GM10248 (cell line): ENCODE measurements at regions not wholly inside any gene's neighbourhood (a gene's known extent, or its start where the extent isn't known, plus 50 kb on each side); places are given as distances from the start of the nearest gene placed in this dataset.

Experiments used
- CTCF ChIA-PET: fragments of 300-600 bp; sonication (Branson Sonifier 250); formaldehyde crosslinking; extraction: SDS; loops from one replicate; lab custom pipeline; 2021; ENCODE audit warnings: antibody characterized with exemption; lab: Yijun Ruan, JAX
- POLR2A ChIA-PET: fragments of 350-650 bp; sonication (Branson Sonifier 250); formaldehyde crosslinking; extraction: SDS; loops from one replicate; lab custom pipeline; 2020; ENCODE audit warnings: antibody characterized with exemption; lab: Yijun Ruan, JAX
- DNase-seq: peaks from one replicate; pipeline ENCODE4 v3.0.0; 2012; ENCODE audit errors: extremely low spot score
- CTCF ChIP-seq: IDR thresholded peaks from 2 replicates; pipeline ENCODE4 v1.5.1; 2012; ENCODE audit warnings: mild to moderate bottlenecking, low read depth; ENCODE audit errors: extremely low read depth, missing control alignments, control extremely low read depth

GRCh38 chr4:141371206-141371605, 150.5 kb downstream of the ZNF330 start:
- CTCF ChIA-PET, result no interaction called here
- TF ChIP-seq CTCF, result no peak
- POLR2A ChIA-PET, result no interaction called here
- no peak for DNase-seq

DNA sequence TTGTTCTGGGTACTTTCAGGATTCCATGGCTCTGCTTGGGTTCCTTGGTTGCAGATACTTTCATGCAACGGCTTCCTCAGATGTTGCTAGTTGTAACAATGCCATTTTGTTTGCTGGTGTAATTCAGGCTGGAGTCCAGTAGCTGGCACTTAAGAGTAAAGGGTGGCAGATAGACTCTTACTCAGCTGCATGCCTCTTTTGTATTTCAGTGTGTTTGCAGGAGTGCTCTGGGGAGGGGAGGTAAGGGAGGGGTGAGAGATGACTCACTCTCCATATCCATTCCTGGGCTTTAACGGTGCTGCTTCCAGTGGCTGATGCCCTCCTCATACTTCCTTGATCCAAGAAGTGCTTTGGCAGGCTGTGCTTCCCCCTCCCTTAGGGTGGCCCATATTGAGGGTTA, 155.2 kb downstream of the ZNF330 start:
- no peak for TF ChIP-seq CTCF
- CTCF ChIA-PET, result interaction anchor here (1.4 to 1.8 kb wide), 4 partner anchors 10 to 195 kb away, joined by 3 to 8 read pairs (median 4); no protein-coding TSS in a partner anchor
- DNase-seq, result no peak
- POLR2A ChIA-PET, result no interaction called here

GRCh38 chr4:141376769-141377168, 156.1 kb downstream of the ZNF330 start:
- ChIA-PET POLR2A (no interaction called here), CTCF (interaction anchor here (1.0 to 1.8 kb wide), 4 partner anchors 17 to 194 kb away, joined by 3 to 8 read pairs (median 4); no protein-coding TSS in a partner anchor)
- no peak for TF ChIP-seq CTCF
- peak; percentile 17 for DNase-seq

- ChIA-PET POLR2A (no interaction called here), CTCF (no interaction called here)
- no peak for TF ChIP-seq CTCF
- DNase-seq, result no peak
Measured at GRCh38 chr4:141387299-141387698, 166.6 kb downstream of the ZNF330 start.

- TF ChIP-seq CTCF, result no peak
- DNase-seq, result no peak
- ChIA-PET POLR2A (no interaction called here), CTCF (no interaction called here)
Measured at GRCh38 chr4:141388481-141388880, 167.8 kb downstream of the ZNF330 start.

DNA sequence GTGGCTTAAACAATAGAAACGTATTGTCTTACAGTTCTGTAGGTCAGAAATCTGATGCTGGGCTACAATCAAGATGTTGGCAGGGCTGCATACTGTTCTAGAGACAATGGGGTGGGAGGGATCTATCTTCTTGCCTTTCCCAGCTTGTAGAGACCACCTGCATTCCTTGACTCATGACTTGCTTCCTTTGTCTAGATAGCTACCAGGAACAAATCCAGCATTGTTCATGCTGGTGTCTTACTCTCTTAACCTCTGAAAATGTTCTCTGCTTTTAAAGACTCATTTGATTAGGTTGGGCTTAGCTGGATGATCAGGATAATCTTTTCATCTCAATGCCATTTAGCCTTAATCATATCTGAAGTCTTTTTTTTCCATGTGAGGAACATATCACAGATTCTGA, 169.0 kb downstream of the ZNF330 start:
- POLR2A ChIA-PET, result no interaction called here
- DNase-seq, result no peak
- CTCF ChIA-PET, result interaction anchor here (1.2 kb wide), 1 partner anchor 15 kb away, joined by 4 read pairs; no protein-coding TSS in a partner anchor
- no peak for TF ChIP-seq CTCF
